Naive thymus-derived CD8-positive, alpha-beta T cell (primary cell): ENCODE measurements at regions not wholly inside any gene's neighbourhood (a gene's known extent, or its start where the extent isn't known, plus 50 kb on each side); places are given as distances from the start of the nearest gene placed in this dataset.

Experiments used
- ATAC-seq, 2 donors: fragments of 150-1000 bp; cut with Tn5 transposase in 1 of 2; sonication (Bioruptor Pico), chemical (Tn5 transposase) in 1 of 2; 1 replicate in 1 of 2; 2 replicates in 1 of 2; pipeline ENCODE4 v1.10.0; 2021; ENCODE audit warnings: mild to moderate bottlenecking in 2 of 2, moderate library complexity in 2 of 2
- POLR2A ChIA-PET: fragments of 350-600 bp; sonication (Branson Sonifier 250); formaldehyde crosslinking; loops from one replicate; lab custom pipeline; 2021; ENCODE audit warnings: antibody characterized with exemption; lab: Charles Lee
- DNase-seq, 10 donors: peaks; one replicate each; pipeline versions ENCODE4 v3.0.0 to v3.0.0-alpha.2; 2020 to 2022
- H3K27ac Mint-ChIP-seq, 10 donors: one replicate each; pipeline ENCODE4 v1.8.0; 2020 to 2022; ENCODE audit warnings: mild to moderate bottlenecking in 10 of 10, mixed read lengths in 10 of 10, moderate library complexity in 4 of 10, inconsistent platforms in 1 of 10
- H3K27me3 Mint-ChIP-seq, 5 donors: one replicate each; pipeline ENCODE4 v1.8.0; 2021 to 2022; ENCODE audit warnings: mixed read lengths in 5 of 5
- H3K36me3 Mint-ChIP-seq, 3 donors: one replicate each; pipeline ENCODE4 v1.8.0; 2020 to 2022; ENCODE audit warnings: mixed read lengths in 3 of 3, mild to moderate bottlenecking in 2 of 3, inconsistent platforms in 1 of 3
- H3K4me1 Mint-ChIP-seq, 4 donors: one replicate each; pipeline ENCODE4 v1.8.0; 2021 to 2022; ENCODE audit warnings: mixed read lengths in 4 of 4
- H3K4me3 Mint-ChIP-seq, 10 donors: one replicate each; pipeline ENCODE4 v1.8.0; 2020 to 2022; ENCODE audit warnings: mild to moderate bottlenecking in 10 of 10, mixed read lengths in 10 of 10, moderate library complexity in 6 of 10, inconsistent platforms in 1 of 10
- H3K9me3 Mint-ChIP-seq, 9 donors: one replicate each; pipeline ENCODE4 v1.8.0; 2020 to 2022; ENCODE audit warnings: mixed read lengths in 9 of 9, mild to moderate bottlenecking in 3 of 9, inconsistent platforms in 1 of 9, moderate library complexity in 1 of 9

DNA sequence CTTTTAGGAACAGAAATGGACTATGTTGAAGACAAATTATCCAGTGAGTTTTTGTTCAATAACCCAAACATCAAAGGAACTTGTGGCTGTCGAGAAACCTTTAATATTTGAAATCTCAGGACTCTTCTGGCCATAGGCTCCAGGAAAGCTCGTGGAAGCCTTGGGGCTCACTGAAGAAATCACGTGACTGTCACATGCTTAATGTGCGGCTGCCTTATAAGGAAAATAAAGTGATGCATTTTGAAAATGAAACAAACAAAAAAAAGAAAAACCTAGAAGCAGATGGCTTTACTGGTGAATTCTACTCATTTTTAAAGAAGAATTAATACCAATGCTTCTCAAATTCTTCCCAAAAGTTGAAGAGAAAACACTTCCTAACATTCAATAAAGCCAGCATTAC, 228.4 kb upstream of the RAB4A start:
- no peak for ATAC-seq
- Mint-ChIP-seq H3K4me1 (peaks cover 0 to 2% (median 0%) of the 10 kb centered on the region in 4 donors), H3K27ac (no peak overlapping the region), H3K4me3 (no peak overlapping the region), H3K36me3 (peaks cover 0 to 4% (median 0%) of the 10 kb centered on the region in 3 donors), H3K27me3 (peaks cover 2 to 21% (median 8%) of the 10 kb centered on the region in 5 donors), H3K9me3 (peaks cover 0 to 6% (median 0%) of the 10 kb centered on the region in 9 donors)
- POLR2A ChIA-PET: interaction anchor here (0.6 kb wide), 1 partner anchor 106 kb away, joined by 5 read pairs; no protein-coding TSS in a partner anchor
- DNase-seq: no peak

DNA sequence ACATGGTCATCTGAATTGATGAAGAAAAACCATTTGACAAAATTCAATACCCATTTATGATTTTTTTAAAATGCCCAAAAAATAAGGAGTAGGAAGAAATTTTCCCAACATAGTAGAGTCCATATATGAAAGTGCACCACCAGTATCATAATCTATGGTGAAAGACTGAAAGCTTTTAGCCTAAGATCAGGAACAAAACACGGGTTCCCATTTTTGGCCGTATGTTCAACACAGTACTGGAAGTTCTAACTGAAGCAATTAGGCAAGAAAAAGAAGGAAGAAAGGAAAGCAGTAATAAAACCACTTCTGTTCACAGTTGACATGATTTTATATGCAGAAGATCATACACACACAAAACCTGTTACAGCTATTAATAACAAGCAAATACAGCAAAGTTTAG, 227.8 kb upstream of the RAB4A start:
- POLR2A ChIA-PET: interaction anchor here (0.6 kb wide), 1 partner anchor 106 kb away, joined by 5 read pairs; no protein-coding TSS in a partner anchor
- ATAC-seq (no peak), DNase-seq (no peak)
- H3K36me3 Mint-ChIP-seq: peaks cover 0 to 4% (median 0%) of the 10 kb centered on the region in 3 donors
- H3K27me3 Mint-ChIP-seq: peaks cover 2 to 21% (median 8%) of the 10 kb centered on the region in 5 donors
- peaks cover 0 to 2% (median 0%) of the 10 kb centered on the region in 4 donors for H3K4me1 Mint-ChIP-seq
- no peak overlapping the region for H3K4me3 Mint-ChIP-seq
- H3K27ac Mint-ChIP-seq: no peak overlapping the region
- H3K9me3 Mint-ChIP-seq: peaks cover 0 to 6% (median 0%) of the 10 kb centered on the region in 9 donors

DNA sequence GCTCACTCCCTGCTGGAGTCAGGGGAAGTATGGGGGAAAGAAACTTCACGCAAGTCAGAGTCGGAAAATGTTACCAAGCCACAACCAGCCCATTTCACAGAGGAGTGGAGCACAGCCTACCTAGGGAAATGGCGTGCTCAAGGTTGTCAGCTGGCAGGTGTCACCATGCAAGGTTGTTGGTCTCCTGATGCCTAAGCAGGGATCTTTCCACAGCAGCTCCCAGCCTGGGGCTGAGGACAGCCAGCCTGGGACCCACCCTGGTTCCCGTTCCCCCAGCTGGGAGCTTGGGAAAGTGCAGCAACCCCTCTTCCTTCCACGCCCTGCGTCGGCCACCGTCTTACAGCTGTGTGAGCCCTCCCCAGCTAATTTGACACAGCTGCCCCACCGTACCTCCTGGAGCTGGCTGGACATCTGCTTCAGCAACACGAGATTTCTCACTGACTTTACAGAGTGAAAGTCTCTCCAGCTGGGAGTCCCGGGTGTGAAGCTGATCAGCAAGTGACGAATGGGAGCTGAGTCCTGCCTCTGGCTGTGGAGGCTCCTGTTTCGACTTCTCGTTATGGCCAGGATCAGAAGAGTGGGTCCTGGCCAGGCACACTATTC, 224.6 kb upstream of the RAB4A start:
- Mint-ChIP-seq H3K27me3 (peaks cover 0 to 6% (median 0%) of the 10 kb centered on the region in 5 donors), H3K9me3 (peaks cover 0 to 4% (median 0%) of the 10 kb centered on the region in 9 donors), H3K4me1 (peaks cover 0 to 3% (median 2%) of the 10 kb centered on the region in 4 donors), H3K36me3 (no peaks in the 10 kb centered on the region), H3K27ac (peak overlapping the region in 1 of 10 donors; percentile 15), H3K4me3 (no peak overlapping the region)
- DNase-seq (no peak), ATAC-seq (no peak)
- POLR2A ChIA-PET: no interaction called here

- H3K4me1 Mint-ChIP-seq: peaks cover 0 to 3% (median 2%) of the 10 kb centered on the region in 4 donors
- H3K27ac Mint-ChIP-seq: peak overlapping the region in 2 of 10 donors; percentile 11 to 72
- no peaks in the 10 kb centered on the region for H3K36me3 Mint-ChIP-seq
- DNase-seq (no peak), ATAC-seq (no peak)
- peaks cover 0 to 8% (median 2%) of the 10 kb centered on the region in 9 donors for H3K9me3 Mint-ChIP-seq
- H3K4me3 Mint-ChIP-seq: no peak overlapping the region
- POLR2A ChIA-PET: no interaction called here
- peaks cover 0 to 6% (median 0%) of the 10 kb centered on the region in 5 donors for H3K27me3 Mint-ChIP-seq
Observed at GRCh38 chr1:229047161-229047839, 223.6 kb upstream of the RAB4A start.

DNA sequence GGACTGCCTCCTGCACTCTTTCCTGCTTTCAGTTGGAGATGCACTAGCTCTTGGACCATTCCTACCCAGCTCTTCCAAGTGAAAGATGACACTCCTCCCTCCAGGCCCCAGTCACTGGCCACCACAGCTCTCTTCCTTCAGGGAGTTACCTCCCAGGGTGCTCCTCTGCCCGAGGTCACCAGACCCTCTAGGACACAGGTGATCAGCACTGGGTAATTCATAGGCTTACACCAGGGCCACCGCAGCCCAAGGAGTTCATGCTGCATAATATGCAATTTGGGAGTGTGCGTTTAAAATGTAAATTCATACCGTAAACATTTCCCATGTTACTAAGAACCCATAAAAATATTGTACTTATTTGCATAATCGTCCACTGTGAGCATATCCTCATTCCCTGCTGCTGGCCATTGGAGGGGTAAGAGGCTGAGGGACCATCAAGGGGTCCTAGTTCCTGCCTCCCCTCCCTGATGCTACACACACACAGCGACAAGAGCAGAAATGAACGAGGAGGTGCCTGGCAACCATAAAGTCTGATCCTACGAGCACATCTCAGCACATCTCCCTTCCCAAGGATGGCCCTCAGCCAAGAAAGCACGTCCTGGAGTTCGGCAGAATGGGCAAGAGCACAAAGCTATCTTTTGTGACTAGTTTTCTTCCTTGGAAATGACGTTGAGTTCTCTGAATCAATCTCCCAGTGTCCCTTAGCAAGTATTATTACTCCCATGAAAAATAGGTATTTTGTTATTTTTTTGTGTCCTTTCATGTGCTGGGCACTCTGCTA, 222.9 kb upstream of the RAB4A start:
- POLR2A ChIA-PET: no interaction called here
- no peak for ATAC-seq
- H3K27me3 Mint-ChIP-seq: peaks cover 0 to 6% (median 0%) of the 10 kb centered on the region in 5 donors
- no peaks in the 10 kb centered on the region for H3K36me3 Mint-ChIP-seq
- H3K4me1 Mint-ChIP-seq: peaks cover 0 to 3% (median 2%) of the 10 kb centered on the region in 4 donors
- no peak for DNase-seq
- peaks cover 0 to 8% (median 2%) of the 10 kb centered on the region in 9 donors for H3K9me3 Mint-ChIP-seq
- no peak overlapping the region for H3K4me3 Mint-ChIP-seq
- peak overlapping the region in 2 of 10 donors; percentile 11 to 35 for H3K27ac Mint-ChIP-seq

GRCh38 chr1:229048896-229049295, 222.0 kb upstream of the RAB4A start:
- Mint-ChIP-seq H3K9me3 (peaks cover 0 to 8% (median 2%) of the 10 kb centered on the region in 9 donors), H3K27me3 (peaks cover 0 to 3% (median 0%) of the 10 kb centered on the region in 5 donors), H3K27ac (no peak overlapping the region), H3K4me1 (peaks cover 0 to 4% (median 3%) of the 10 kb centered on the region in 4 donors), H3K36me3 (no peaks in the 10 kb centered on the region), H3K4me3 (no peak overlapping the region)
- no peak for ATAC-seq
- no peak for DNase-seq
- POLR2A ChIA-PET: no interaction called here

DNA sequence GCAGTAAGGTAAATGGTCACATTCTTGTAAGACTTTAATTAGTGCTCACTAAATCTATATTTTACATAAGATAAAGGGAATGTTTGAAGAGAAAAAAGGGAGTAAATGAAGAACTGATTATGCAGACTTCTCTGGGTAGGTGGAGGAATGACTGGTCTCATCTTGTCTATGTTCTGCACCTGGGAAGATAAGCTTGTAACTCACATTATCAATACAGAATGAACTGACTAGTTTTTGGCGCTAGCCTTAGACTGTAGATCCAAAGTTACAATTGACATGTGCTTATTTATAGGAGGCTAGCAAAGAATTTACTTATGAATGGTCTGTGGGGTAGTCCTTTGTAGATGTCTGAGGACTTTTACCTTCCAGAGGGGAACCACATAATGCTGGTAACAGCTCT, 214.9 kb upstream of the RAB4A start:
- POLR2A ChIA-PET: no interaction called here
- Mint-ChIP-seq H3K27me3 (no peaks in the 10 kb centered on the region), H3K36me3 (no peaks in the 10 kb centered on the region), H3K4me3 (no peak overlapping the region), H3K9me3 (peaks cover 0 to 8% (median 2%) of the 10 kb centered on the region in 9 donors), H3K4me1 (peaks cover 30 to 55% (median 52%) of the 10 kb centered on the region in 4 donors), H3K27ac (peak overlapping the region in 1 of 10 donors; percentile 71)
- no peak for ATAC-seq
- no peak for DNase-seq

DNA sequence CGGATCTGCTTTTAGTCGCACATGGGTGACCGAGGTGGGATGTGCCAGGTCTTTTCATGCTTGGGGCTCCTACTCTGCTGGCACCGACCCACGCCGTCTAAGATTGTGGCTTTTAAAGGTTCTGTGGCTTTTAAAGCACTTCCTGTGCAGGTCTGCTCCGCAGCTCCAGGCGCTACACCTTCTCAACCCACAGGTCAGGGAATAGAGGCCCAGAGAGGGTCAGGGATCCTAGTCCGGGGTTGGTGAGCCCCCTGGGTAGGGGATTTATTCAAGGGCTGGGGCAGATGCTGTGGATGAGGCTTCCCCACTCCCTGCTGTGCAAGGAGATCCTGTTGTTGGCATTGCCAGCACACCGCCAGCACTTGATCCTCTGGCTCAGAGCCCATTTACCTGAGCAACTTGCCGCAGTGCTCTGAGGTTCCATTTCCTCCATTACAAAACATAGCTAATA, 212.8 kb upstream of the RAB4A start:
- Mint-ChIP-seq H3K4me1 (peaks cover 37 to 60% (median 55%) of the 10 kb centered on the region in 4 donors), H3K36me3 (no peaks in the 10 kb centered on the region), H3K9me3 (no peaks in the 10 kb centered on the region), H3K27ac (peak overlapping the region in 9 of 10 donors; percentile 7 to 85 (median 63)), H3K4me3 (peak overlapping the region; percentile 52 to 80 (median 73)), H3K27me3 (no peaks in the 10 kb centered on the region)
- ATAC-seq: peak; percentile 92 to 93
- POLR2A ChIA-PET: interaction anchor here (0.6 to 1.9 kb wide), 5 partner anchors 10 to 72 kb away, joined by 3 to 8 read pairs (median 5); no protein-coding TSS in a partner anchor
- peak in 8 of 10 donors; percentile 17 to 77 (median 62) for DNase-seq

- Mint-ChIP-seq H3K36me3 (no peaks in the 10 kb centered on the region), H3K4me3 (peak overlapping the region in 8 of 10 donors; percentile 9 to 80 (median 74)), H3K27ac (peak overlapping the region in 6 of 10 donors; percentile 35 to 67 (median 60)), H3K4me1 (peaks cover 37 to 63% (median 55%) of the 10 kb centered on the region in 4 donors), H3K27me3 (no peaks in the 10 kb centered on the region), H3K9me3 (no peaks in the 10 kb centered on the region)
- POLR2A ChIA-PET: interaction anchor here (1.0 to 1.9 kb wide), 4 partner anchors 9 to 71 kb away, joined by 4 to 8 read pairs (median 5); no protein-coding TSS in a partner anchor
- DNase-seq: no peak
- ATAC-seq: peak in 1 of 2 donors; percentile 9
Observed at GRCh38 chr1:229058729-229059128, 212.2 kb upstream of the RAB4A start.

DNA sequence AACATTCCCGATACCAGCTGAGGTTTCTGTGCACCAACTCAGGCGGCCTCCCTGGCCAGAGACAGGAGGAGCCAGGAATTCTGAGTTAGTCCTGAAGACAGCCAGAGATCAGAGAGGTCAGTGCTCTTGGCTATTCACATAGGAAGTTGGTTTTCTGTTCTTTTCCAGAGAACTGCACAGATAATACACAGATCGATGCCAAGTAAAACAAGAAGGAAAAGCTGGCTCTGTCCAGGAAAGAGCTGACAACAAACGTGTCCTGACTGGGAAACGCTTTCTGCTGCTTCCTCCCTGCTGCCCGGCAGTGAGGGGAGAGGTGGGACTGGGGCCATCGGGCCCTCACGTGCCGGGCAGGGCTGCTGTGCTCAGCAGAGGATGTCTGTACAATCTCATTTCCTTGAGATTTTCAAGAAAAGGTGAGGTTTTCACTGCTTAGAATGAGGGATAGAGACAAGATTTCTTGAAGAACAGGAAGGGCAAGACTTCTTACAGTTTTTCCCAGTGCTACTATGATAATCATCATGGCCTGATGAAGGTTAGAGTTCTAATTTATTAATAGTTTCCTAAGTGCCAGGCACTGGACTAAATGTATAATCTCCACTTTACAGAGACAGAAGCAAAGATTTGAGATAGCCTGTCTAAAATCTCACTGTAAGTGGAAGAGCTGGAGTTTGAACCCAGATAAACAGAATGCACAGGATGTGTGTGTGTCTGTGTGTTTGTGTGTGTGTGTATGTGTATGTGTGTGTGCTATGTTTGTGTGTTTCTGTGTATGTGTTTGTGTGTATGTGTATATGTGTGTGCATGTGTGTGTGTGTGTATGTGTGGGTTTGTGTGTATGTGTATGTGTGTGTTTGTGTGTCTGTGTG, 211.0 kb upstream of the RAB4A start:
- POLR2A ChIA-PET: no interaction called here
- DNase-seq (no peak), ATAC-seq (no peak)
- H3K36me3 Mint-ChIP-seq: no peaks in the 10 kb centered on the region
- H3K27me3 Mint-ChIP-seq: no peaks in the 10 kb centered on the region
- H3K9me3 Mint-ChIP-seq: no peaks in the 10 kb centered on the region
- H3K4me3 Mint-ChIP-seq: peak overlapping the region in 5 of 10 donors; percentile 20 to 76 (median 46)
- H3K4me1 Mint-ChIP-seq: peaks cover 37 to 60% (median 54%) of the 10 kb centered on the region in 4 donors
- H3K27ac Mint-ChIP-seq: peak overlapping the region in 6 of 10 donors; percentile 5 to 62 (median 37)

DNA sequence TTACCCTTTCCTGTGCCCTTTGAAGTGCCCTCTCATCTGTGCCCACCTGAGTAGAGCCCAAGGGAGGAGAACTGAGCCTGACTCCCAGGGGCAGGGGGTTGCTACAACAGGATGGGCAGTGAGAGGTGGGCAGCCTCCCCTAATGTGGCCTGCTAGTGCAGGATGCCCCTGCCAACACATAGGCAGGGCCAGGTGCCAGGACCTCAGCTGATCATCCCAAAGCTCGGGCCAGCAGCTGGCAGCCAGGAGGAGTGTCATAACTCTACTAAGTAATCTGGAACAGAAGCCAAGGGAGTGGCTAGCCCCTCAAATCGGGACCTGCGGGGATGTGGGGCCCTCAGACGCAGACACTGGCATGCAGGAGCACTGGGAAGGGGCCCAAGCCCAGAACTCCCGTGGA, 208.8 kb upstream of the RAB4A start:
- H3K36me3 Mint-ChIP-seq: no peaks in the 10 kb centered on the region
- DNase-seq (no peak), ATAC-seq (no peak)
- peak overlapping the region in 4 of 10 donors; percentile 6 to 78 (median 56) for H3K27ac Mint-ChIP-seq
- H3K4me3 Mint-ChIP-seq: no peak overlapping the region
- POLR2A ChIA-PET: interaction anchor here (0.6 kb wide), 1 partner anchor 89 kb away, joined by 5 read pairs; no protein-coding TSS in a partner anchor
- H3K27me3 Mint-ChIP-seq: no peaks in the 10 kb centered on the region
- no peaks in the 10 kb centered on the region for H3K9me3 Mint-ChIP-seq
- H3K4me1 Mint-ChIP-seq: peaks cover 32 to 52% (median 37%) of the 10 kb centered on the region in 4 donors
